DOHH2 (cell line): ENCODE measurements at regions not wholly inside any gene's neighbourhood (a gene's known extent, or its start where the extent isn't known, plus 50 kb on each side); places are given as distances from the start of the nearest gene placed in this dataset.

Source experiments
- CTCF ChIP-seq: fragments of 200-600 bp; sonication (generic); IDR thresholded peaks from one replicate; pipeline ENCODE4 v1.5.1; 2014; ENCODE audit warnings: antibody characterized with exemption, mild to moderate bottlenecking, low read depth, low read length; ENCODE audit not compliant: poor library complexity, severe bottlenecking
- EZH2phosphoT487 ChIP-seq: fragments of 200-600 bp; sonication (generic); IDR thresholded peaks from 2 replicates; pipeline ENCODE4 v1.6.1; 2017; ENCODE audit warnings: borderline replicate concordance, mild to moderate bottlenecking, antibody characterized with exemption, low read length, moderate library complexity, mixed read lengths

GRCh38 chr18:60113396-60113795, 213.6 kb downstream of the PMAIP1 start:
- TF ChIP-seq CTCF, result no peak
- no peak for TF ChIP-seq EZH2phosphoT487
